GM18519 (cell line): ENCODE measurements at regions not wholly inside any gene's neighbourhood (a gene's known extent, or its start where the extent isn't known, plus 50 kb on each side); places are given as distances from the start of the nearest gene placed in this dataset.
"Not testable (repeated sequence)": the region's sequence is repeated elsewhere in the genome, so short reads cannot be mapped to it uniquely, and the experiment has no call there.

Experiments
- ATAC-seq: cut with Tn5 transposase; IDR thresholded peaks from one replicate; pipeline ENCODE4 v1.9.1; 2021; ENCODE audit warnings: mild to moderate bottlenecking, moderate library complexity; ENCODE audit not compliant: unreplicated experiment, low FRiP score

GRCh38 chr2:226187616-226188015 is 612.0 kb downstream of the IRS1 start:
- ATAC-seq, result no peak

GRCh38 chr2:226187156-226187555 is 612.5 kb downstream of the IRS1 start:
- no peak for ATAC-seq

GRCh38 chr2:226185616-226186211 is 613.9 kb downstream of the IRS1 start:
- no peak for ATAC-seq

GRCh38 chr2:226184940-226185615 is 614.5 kb downstream of the IRS1 start:
- no peak for ATAC-seq

GRCh38 chr2:226184540-226184939 is 615.1 kb downstream of the IRS1 start:
- no peak for ATAC-seq

- no peak for ATAC-seq
Measured at GRCh38 chr2:226183550-226183949, 616.1 kb downstream of the IRS1 start.

GRCh38 chr2:226183033-226183432 is 616.6 kb downstream of the IRS1 start:
- ATAC-seq, result no peak

- ATAC-seq, result no peak
Measured at GRCh38 chr2:226181909-226182308, 617.7 kb downstream of the IRS1 start.

GRCh38 chr2:226180281-226180884 is 619.2 kb downstream of the IRS1 start:
- ATAC-seq, result no peak

- no peak for ATAC-seq
Measured at GRCh38 chr2:226179010-226179409, 620.6 kb downstream of the IRS1 start.

GRCh38 chr2:226176283-226176984 is 623.2 kb downstream of the IRS1 start:
- ATAC-seq, result no peak

GRCh38 chr2:226174390-226174789 is 625.2 kb downstream of the IRS1 start:
- no peak for ATAC-seq

GRCh38 chr2:226172939-226173338 is 626.7 kb downstream of the IRS1 start:
- ATAC-seq, result no peak

- ATAC-seq, result no peak
Measured at GRCh38 chr2:226172309-226172708, 627.3 kb downstream of the IRS1 start.

- no peak for ATAC-seq
Measured at GRCh38 chr2:226169751-226170581, 629.7 kb downstream of the IRS1 start.

GRCh38 chr2:226168496-226169160 is 631.0 kb downstream of the IRS1 start:
- ATAC-seq, result no peak

GRCh38 chr2:226164512-226164911 is 635.1 kb downstream of the IRS1 start:
- no peak for ATAC-seq

- not testable (repeated sequence) for ATAC-seq
Measured at GRCh38 chr2:226160617-226161016, 639.0 kb downstream of the IRS1 start.

GRCh38 chr2:226159875-226160479 is 639.6 kb downstream of the IRS1 start:
- no peak for ATAC-seq

GRCh38 chr2:226158940-226159339 is 640.7 kb downstream of the IRS1 start:
- no peak for ATAC-seq
